HFF-Myc (cell line): ENCODE measurements at regions not wholly inside any gene's neighbourhood (a gene's known extent, or its start where the extent isn't known, plus 50 kb on each side); places are given as distances from the start of the nearest gene placed in this dataset.

Experiments
- DNase-seq: peaks from one replicate; pipeline ENCODE4 v3.0.0-alpha.2; 2011; ENCODE audit warnings: low read depth; ENCODE audit errors: extremely low read depth
- H3K4me3 ChIP-seq: replicated peaks from 2 replicates; pipeline ENCODE4 v1.5.1; 2011; ENCODE audit warnings: low read depth, mild to moderate bottlenecking, control low read depth, low read length
- TF ChIP-seq, protein P1 (sequence below): IDR thresholded peaks from 2 replicates; pipeline ENCODE4 v1.5.1; 2012; ENCODE audit warnings: mild to moderate bottlenecking, low read depth, low read length, control low read depth; ENCODE audit errors: missing control alignments

GRCh38 chr9:109721001-109721400 lies 59.0 kb upstream of the PALM2AKAP2 start:
- DNase-seq = no peak
- no peak overlapping the region for H3K4me3 ChIP-seq
- TF ChIP-seq, protein P1, sequence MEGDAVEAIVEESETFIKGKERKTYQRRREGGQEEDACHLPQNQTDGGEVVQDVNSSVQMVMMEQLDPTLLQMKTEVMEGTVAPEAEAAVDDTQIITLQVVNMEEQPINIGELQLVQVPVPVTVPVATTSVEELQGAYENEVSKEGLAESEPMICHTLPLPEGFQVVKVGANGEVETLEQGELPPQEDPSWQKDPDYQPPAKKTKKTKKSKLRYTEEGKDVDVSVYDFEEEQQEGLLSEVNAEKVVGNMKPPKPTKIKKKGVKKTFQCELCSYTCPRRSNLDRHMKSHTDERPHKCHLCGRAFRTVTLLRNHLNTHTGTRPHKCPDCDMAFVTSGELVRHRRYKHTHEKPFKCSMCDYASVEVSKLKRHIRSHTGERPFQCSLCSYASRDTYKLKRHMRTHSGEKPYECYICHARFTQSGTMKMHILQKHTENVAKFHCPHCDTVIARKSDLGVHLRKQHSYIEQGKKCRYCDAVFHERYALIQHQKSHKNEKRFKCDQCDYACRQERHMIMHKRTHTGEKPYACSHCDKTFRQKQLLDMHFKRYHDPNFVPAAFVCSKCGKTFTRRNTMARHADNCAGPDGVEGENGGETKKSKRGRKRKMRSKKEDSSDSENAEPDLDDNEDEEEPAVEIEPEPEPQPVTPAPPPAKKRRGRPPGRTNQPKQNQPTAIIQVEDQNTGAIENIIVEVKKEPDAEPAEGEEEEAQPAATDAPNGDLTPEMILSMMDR = no peak

DNA sequence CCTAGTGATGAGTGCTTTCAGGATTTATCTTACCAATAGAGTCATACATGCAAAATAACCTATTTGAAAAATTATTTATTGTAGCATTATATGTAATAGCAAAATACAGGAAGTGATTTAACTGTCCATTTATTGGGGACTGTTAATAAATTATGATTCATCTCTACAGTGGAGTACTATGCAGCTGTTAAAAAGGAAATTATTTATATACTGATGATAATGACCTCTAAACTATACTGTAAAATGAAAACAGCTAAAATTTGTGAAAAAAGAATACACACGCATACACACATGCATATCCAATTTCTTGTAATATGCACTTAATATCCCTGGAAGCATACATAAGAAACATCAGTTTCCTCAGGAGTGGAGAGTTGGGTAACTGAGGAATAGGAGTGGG lies 58.0 kb upstream of the PALM2AKAP2 start:
- TF ChIP-seq, protein P1 = no peak
- no peak for DNase-seq
- no peak overlapping the region for H3K4me3 ChIP-seq

- H3K4me3 ChIP-seq = no peak overlapping the region
- TF ChIP-seq, protein P1 = no peak
- no peak for DNase-seq
Measured at GRCh38 chr9:109723781-109724180, 56.2 kb upstream of the PALM2AKAP2 start.

- TF ChIP-seq, protein P1 = no peak
- DNase-seq = no peak
- no peak overlapping the region for H3K4me3 ChIP-seq
Measured at GRCh38 chr9:109725460-109725859, 54.5 kb upstream of the PALM2AKAP2 start.

GRCh38 chr9:109726119-109726518 lies 53.9 kb upstream of the PALM2AKAP2 start:
- no peak for DNase-seq
- no peak overlapping the region for H3K4me3 ChIP-seq
- TF ChIP-seq, protein P1 = no peak

- TF ChIP-seq, protein P1 = no peak
- no peak for DNase-seq
- H3K4me3 ChIP-seq = no peak overlapping the region
Measured at GRCh38 chr9:109728686-109729300, 51.2 kb upstream of the PALM2AKAP2 start.

GRCh38 chr9:109729513-109729912 lies 50.5 kb upstream of the PALM2AKAP2 start:
- no peak overlapping the region for H3K4me3 ChIP-seq
- TF ChIP-seq, protein P1 = no peak
- DNase-seq = no peak
